Activated naive CD8-positive, alpha-beta T cell treated with anti-CD3 and anti-CD28 coated beads, Interleukin-2, amount 10 ng/mL, durations not matched to agents 7 days and 5 days (primary cell): ENCODE measurements at regions not wholly inside any gene's neighbourhood (a gene's known extent, or its start where the extent isn't known, plus 50 kb on each side); places are given as distances from the start of the nearest gene placed in this dataset.

Experiments
- ATAC-seq: fragments of 150-1000 bp; cut with Tn5 transposase; one replicate; pipeline ENCODE4 v1.10.0; 2021; ENCODE audit warnings: low read depth, moderate library complexity
- POLR2A ChIA-PET: fragments of 350-600 bp; sonication (Branson Sonifier 250); formaldehyde crosslinking; loops from one replicate; lab custom pipeline; 2021; ENCODE audit warnings: antibody characterized with exemption; lab: Charles Lee
- DNase-seq: peaks from one replicate; pipeline ENCODE4 v3.0.0; 2021
- H3K27ac Mint-ChIP-seq: one replicate; pipeline ENCODE4 v1.8.0; 2022; ENCODE audit warnings: mild to moderate bottlenecking, mixed read lengths
- H3K27me3 Mint-ChIP-seq: one replicate; pipeline ENCODE4 v1.8.0; 2022; ENCODE audit warnings: mild to moderate bottlenecking, moderate library complexity, mixed read lengths
- H3K36me3 Mint-ChIP-seq: one replicate; pipeline ENCODE4 v1.8.0; 2021; ENCODE audit warnings: mild to moderate bottlenecking, mixed read lengths
- H3K4me1 Mint-ChIP-seq: one replicate; pipeline ENCODE4 v1.8.0; 2021; ENCODE audit warnings: mixed read lengths
- H3K4me3 Mint-ChIP-seq: one replicate; pipeline ENCODE4 v1.8.0; 2022; ENCODE audit warnings: mild to moderate bottlenecking, moderate library complexity, mixed read lengths
- H3K9me3 Mint-ChIP-seq: one replicate; pipeline ENCODE4 v1.8.0; 2021; ENCODE audit warnings: mixed read lengths

- DNase-seq, result no peak
- Mint-ChIP-seq H3K36me3 (peaks cover 5% of the 10 kb centered on the region), H3K4me1 (peaks cover 37% of the 10 kb centered on the region), H3K27ac (peak overlapping the region; percentile 66), H3K4me3 (no peak overlapping the region), H3K27me3 (no peaks in the 10 kb centered on the region), H3K9me3 (no peaks in the 10 kb centered on the region)
- no peak for ATAC-seq
- POLR2A ChIA-PET, result no interaction called here
Measured at GRCh38 chr21:43354666-43355065, 72.3 kb downstream of the SIK1 start.

GRCh38 chr21:43354026-43354420 is 72.9 kb downstream of the SIK1 start:
- Mint-ChIP-seq H3K27ac (peak overlapping the region; percentile 60), H3K9me3 (no peaks in the 10 kb centered on the region), H3K36me3 (peaks cover 2% of the 10 kb centered on the region), H3K4me1 (peaks cover 34% of the 10 kb centered on the region), H3K27me3 (no peaks in the 10 kb centered on the region), H3K4me3 (no peak overlapping the region)
- ATAC-seq (peak; percentile 9), DNase-seq (no peak)
- POLR2A ChIA-PET, result interaction anchor here (2.6 kb wide), 1 partner anchor 8 kb away, joined by 15 read pairs; no protein-coding TSS in a partner anchor

- Mint-ChIP-seq H3K4me1 (peaks cover 32% of the 10 kb centered on the region), H3K27ac (peak overlapping the region; percentile 87), H3K4me3 (peak overlapping the region; percentile 22), H3K36me3 (peaks cover 2% of the 10 kb centered on the region), H3K27me3 (no peaks in the 10 kb centered on the region), H3K9me3 (no peaks in the 10 kb centered on the region)
- POLR2A ChIA-PET, result interaction anchor here (2.6 kb wide), 1 partner anchor 9 kb away, joined by 15 read pairs; no protein-coding TSS in a partner anchor
- ATAC-seq (no peak), DNase-seq (no peak)
Measured at GRCh38 chr21:43353282-43354025, 73.5 kb downstream of the SIK1 start.

- H3K36me3 Mint-ChIP-seq, result peaks cover 2% of the 10 kb centered on the region
Measured at GRCh38 chr21:43352568-43353281, 74.2 kb downstream of the SIK1 start.

GRCh38 chr21:43352154-43352537 is 74.8 kb downstream of the SIK1 start:
- POLR2A ChIA-PET, result interaction anchor here (2.6 kb wide), 1 partner anchor 10 kb away, joined by 15 read pairs; no protein-coding TSS in a partner anchor
- H3K4me1 Mint-ChIP-seq, result peaks cover 30% of the 10 kb centered on the region
- no peak for ATAC-seq
- peaks cover 2% of the 10 kb centered on the region for H3K36me3 Mint-ChIP-seq
- no peak for DNase-seq
- no peaks in the 10 kb centered on the region for H3K9me3 Mint-ChIP-seq
- H3K27ac Mint-ChIP-seq, result peak overlapping the region; percentile 87
- H3K4me3 Mint-ChIP-seq, result no peak overlapping the region
- no peaks in the 10 kb centered on the region for H3K27me3 Mint-ChIP-seq

More at GRCh38 chr21:43352568-43353281, 74.2 kb downstream of the SIK1 start:
- no peaks in the 10 kb centered on the region for H3K27me3 Mint-ChIP-seq
- DNase-seq (no peak), ATAC-seq (peak; percentile 50)
- POLR2A ChIA-PET, result interaction anchor here (2.6 kb wide), 1 partner anchor 9 kb away, joined by 15 read pairs; no protein-coding TSS in a partner anchor
- H3K4me3 Mint-ChIP-seq, result peak overlapping the region; percentile 22
- peaks cover 28% of the 10 kb centered on the region for H3K4me1 Mint-ChIP-seq
- peak overlapping the region; percentile 87 for H3K27ac Mint-ChIP-seq
- no peaks in the 10 kb centered on the region for H3K9me3 Mint-ChIP-seq

GRCh38 chr21:43351501-43352153 is 75.3 kb downstream of the SIK1 start:
- peaks cover 30% of the 10 kb centered on the region for H3K4me1 Mint-ChIP-seq
- peaks cover 2% of the 10 kb centered on the region for H3K36me3 Mint-ChIP-seq
- H3K4me3 Mint-ChIP-seq, result no peak overlapping the region
- ATAC-seq, result no peak
- DNase-seq, result no peak
- H3K27ac Mint-ChIP-seq, result peak overlapping the region; percentile 74
- H3K27me3 Mint-ChIP-seq, result no peaks in the 10 kb centered on the region
- POLR2A ChIA-PET, result interaction anchor here (2.6 kb wide), 1 partner anchor 11 kb away, joined by 15 read pairs; no protein-coding TSS in a partner anchor
- no peaks in the 10 kb centered on the region for H3K9me3 Mint-ChIP-seq

- Mint-ChIP-seq H3K27ac (no peak overlapping the region), H3K4me3 (no peak overlapping the region), H3K9me3 (no peaks in the 10 kb centered on the region), H3K4me1 (peaks cover 28% of the 10 kb centered on the region), H3K27me3 (no peaks in the 10 kb centered on the region), H3K36me3 (peaks cover 2% of the 10 kb centered on the region)
- DNase-seq (no peak), ATAC-seq (no peak)
- POLR2A ChIA-PET, result interaction anchor here (0.7 kb wide), 1 partner anchor 12 kb away, joined by 3 read pairs; no protein-coding TSS in a partner anchor
Measured at GRCh38 chr21:43349644-43350043, 77.3 kb downstream of the SIK1 start.

- POLR2A ChIA-PET, result interaction anchor here (0.7 kb wide), 1 partner anchor 11 kb away, joined by 3 read pairs; no protein-coding TSS in a partner anchor
- ATAC-seq, result no peak
- Mint-ChIP-seq H3K27ac (no peak overlapping the region), H3K27me3 (no peaks in the 10 kb centered on the region), H3K4me1 (peaks cover 26% of the 10 kb centered on the region), H3K9me3 (no peaks in the 10 kb centered on the region), H3K36me3 (peaks cover 2% of the 10 kb centered on the region), H3K4me3 (no peak overlapping the region)
- no peak for DNase-seq
Measured at GRCh38 chr21:43348801-43349261, 78.1 kb downstream of the SIK1 start.

GRCh38 chr21:43348170-43348766 is 78.7 kb downstream of the SIK1 start:
- ATAC-seq, result no peak

GRCh38 chr21:43347461-43348169 is 79.3 kb downstream of the SIK1 start:
- Mint-ChIP-seq H3K36me3 (no peaks in the 10 kb centered on the region), H3K4me1 (peaks cover 19% of the 10 kb centered on the region), H3K27ac (peak overlapping the region; percentile 73), H3K9me3 (no peaks in the 10 kb centered on the region), H3K27me3 (no peaks in the 10 kb centered on the region), H3K4me3 (no peak overlapping the region)
- ATAC-seq (no peak), DNase-seq (no peak)
- POLR2A ChIA-PET, result no interaction called here

More at GRCh38 chr21:43348170-43348766, 78.7 kb downstream of the SIK1 start:
- Mint-ChIP-seq H3K27ac (no peak overlapping the region), H3K9me3 (no peaks in the 10 kb centered on the region), H3K4me1 (peaks cover 26% of the 10 kb centered on the region), H3K36me3 (peaks cover 2% of the 10 kb centered on the region), H3K4me3 (no peak overlapping the region), H3K27me3 (no peaks in the 10 kb centered on the region)
- POLR2A ChIA-PET, result no interaction called here
- DNase-seq, result no peak

GRCh38 chr21:43346551-43346950 is 80.4 kb downstream of the SIK1 start:
- Mint-ChIP-seq H3K36me3 (no peaks in the 10 kb centered on the region), H3K27me3 (no peaks in the 10 kb centered on the region), H3K27ac (peak overlapping the region; percentile 61), H3K9me3 (no peaks in the 10 kb centered on the region), H3K4me1 (peaks cover 11% of the 10 kb centered on the region), H3K4me3 (no peak overlapping the region)
- ATAC-seq (no peak), DNase-seq (no peak)
- POLR2A ChIA-PET, result no interaction called here

- no peak for DNase-seq
- POLR2A ChIA-PET, result no interaction called here
- Mint-ChIP-seq H3K4me1 (peaks cover 7% of the 10 kb centered on the region), H3K27ac (peak overlapping the region; percentile 61), H3K36me3 (no peaks in the 10 kb centered on the region), H3K4me3 (no peak overlapping the region), H3K9me3 (no peaks in the 10 kb centered on the region), H3K27me3 (no peaks in the 10 kb centered on the region)
- ATAC-seq, result peak; percentile 51
Measured at GRCh38 chr21:43345746-43346409, 81.1 kb downstream of the SIK1 start.
